Right lobe of liver (tissue), 6 donors: ENCODE measurements at regions not wholly inside any gene's neighbourhood (a gene's known extent, or its start where the extent isn't known, plus 50 kb on each side); places are given as distances from the start of the nearest gene placed in this dataset.

Source experiments
- ATAC-seq, 4 donors: fragments of 200-7000 bp; cut with Tn5 transposase; one replicate each; pipeline ENCODE4 v1.9.1; 2020; ENCODE audit warnings: mild to moderate bottlenecking in 4 of 4, moderate library complexity in 4 of 4
- DNase-seq, 3 donors: peaks; one replicate each; pipeline ENCODE4 v3.0.0-alpha.2; 2020
- H3K27ac ChIP-seq, 3 donors: fragments of 200-600 bp; one replicate each; pipeline ENCODE4 v1.8.0; 2022
- H3K27me3 ChIP-seq, 2 donors: fragments of 200-600 bp; one replicate each; pipeline ENCODE4 v1.8.0; 2022
- H3K36me3 ChIP-seq, 4 donors: fragments of 200-600 bp; sonication (generic) in 1 of 4; one replicate each; pipeline versions ENCODE4 v1.5.1 to v1.8.0; 2017 to 2022; ENCODE audit warnings: control low read depth in 1 of 4
- H3K4me1 ChIP-seq, 4 donors: fragments of 200-600 bp; sonication (generic) in 1 of 4; one replicate each; pipeline versions ENCODE4 v1.5.1 to v1.8.0; 2017 to 2022; ENCODE audit warnings: control low read depth in 1 of 4
- H3K4me3 ChIP-seq, 3 donors: fragments of 200-600 bp; one replicate each; pipeline ENCODE4 v1.8.0; 2022
- H3K9me3 ChIP-seq, 4 donors: fragments of 200-600 bp; sonication (generic) in 1 of 4; one replicate each; pipeline versions ENCODE4 v1.5.1 to v1.8.0; 2017 to 2022; ENCODE audit warnings: control low read depth in 1 of 4
- CTCF ChIP-seq, 4 donors: fragments of 200-600 bp in 3 of 4; fragments of 450-650 bp in 1 of 4; IDR thresholded peaks; one replicate each; pipeline versions ENCODE4 v1.5.1 to v1.8.0; 2016 to 2022; ENCODE audit warnings: antibody characterized with exemption in 4 of 4, mild to moderate bottlenecking in 2 of 4
- POLR2A ChIP-seq: fragments of 450-650 bp; IDR thresholded peaks from one replicate; pipeline ENCODE4 v1.6.1; 2017; ENCODE audit warnings: antibody characterized with exemption, mild to moderate bottlenecking
- WGBS: methylation state at CpG from one replicate; pipeline ENCODE4 v1.1.6; 2018; ENCODE audit warnings: low coverage, low lambda C conversion rate; ENCODE audit not compliant: insufficient coverage; ENCODE audit errors: missing lambda C conversion rate; 5-methylcytosine and 5-hydroxymethylcytosine counted together
- intact Hi-C, 2 donors: fragments of 100-400 bp; cut with DNase I; formaldehyde crosslinking; loops; one replicate each; pipeline versions ENCODE4 v1.11.2 to v1.14.1; 2022
- donor health status: DM: no; HTN: yes; CAD: no.
- donor health status: DM: no; HTN: no; CAD: no.
- donor health status: DM: no; HTN: no; CAD: no.
- donor health status: DM: no; HTN: yes; CAD: no.
- donor health status: DM: no; HTN: yes; CAD: no.

GRCh38 chr3:180092889-180093288 lies 56.2 kb upstream of the PEX5L start:
- TF ChIP-seq CTCF (IDR thresholded peaks at IDR 0.05) (no peak), POLR2A (no peak)
- H3K27ac ChIP-seq = no peak overlapping the region
- intact Hi-C loops = no loop called here
- no peaks in the 10 kb centered on the region for H3K9me3 ChIP-seq
- H3K4me3 ChIP-seq = no peak overlapping the region
- no peak for ATAC-seq
- no peaks in the 10 kb centered on the region for H3K27me3 ChIP-seq
- H3K36me3 ChIP-seq = no peaks in the 10 kb centered on the region
- no peak for DNase-seq
- H3K4me1 ChIP-seq = no peaks in the 10 kb centered on the region
- WGBS = 19% methylated on average over 2 of the region's 2 CpGs

- no peak for ATAC-seq
- no CpG with 5 or more reads among the region's 1 CpG for WGBS
- no peak for TF ChIP-seq CTCF (IDR thresholded peaks at IDR 0.05)
- TF ChIP-seq POLR2A = no peak
- Histone ChIP-seq H3K4me1 (no peaks in the 10 kb centered on the region), H3K4me3 (no peak overlapping the region), H3K36me3 (no peaks in the 10 kb centered on the region), H3K27ac (no peak overlapping the region), H3K9me3 (no peaks in the 10 kb centered on the region), H3K27me3 (no peaks in the 10 kb centered on the region)
- intact Hi-C loops = no loop called here
- DNase-seq = no peak
Measured at GRCh38 chr3:180093535-180093934, 56.8 kb upstream of the PEX5L start.

- DNase-seq (no peak), ATAC-seq (no peak)
- Histone ChIP-seq H3K4me3 (no peak overlapping the region), H3K36me3 (no peaks in the 10 kb centered on the region), H3K4me1 (no peaks in the 10 kb centered on the region), H3K27me3 (no peaks in the 10 kb centered on the region), H3K9me3 (no peaks in the 10 kb centered on the region), H3K27ac (no peak overlapping the region)
- intact Hi-C loops = no loop called here
- 17% methylated on average over 1 of the region's 1 CpG for WGBS
- TF ChIP-seq POLR2A = no peak
- no peak for TF ChIP-seq CTCF (IDR thresholded peaks at IDR 0.05)
Measured at GRCh38 chr3:180097626-180098025, 60.9 kb upstream of the PEX5L start.

- no peaks in the 10 kb centered on the region for H3K9me3 ChIP-seq
- no peaks in the 10 kb centered on the region for H3K4me1 ChIP-seq
- WGBS = 31% methylated on average over 8 of the region's 11 CpGs
- intact Hi-C loops = no loop called here
- H3K36me3 ChIP-seq = no peaks in the 10 kb centered on the region
- H3K27ac ChIP-seq = no peak overlapping the region
- no peak overlapping the region for H3K4me3 ChIP-seq
- DNase-seq (no peak), ATAC-seq (no peak)
- no peak for TF ChIP-seq POLR2A
- TF ChIP-seq CTCF (IDR thresholded peaks at IDR 0.05) = no peak
- H3K27me3 ChIP-seq = no peaks in the 10 kb centered on the region
Measured at GRCh38 chr3:180102134-180102533, 65.4 kb upstream of the PEX5L start.

GRCh38 chr3:180102604-180103003 lies 65.9 kb upstream of the PEX5L start:
- Histone ChIP-seq H3K9me3 (no peaks in the 10 kb centered on the region), H3K36me3 (no peaks in the 10 kb centered on the region), H3K4me1 (no peaks in the 10 kb centered on the region), H3K27me3 (no peaks in the 10 kb centered on the region), H3K27ac (no peak overlapping the region), H3K4me3 (no peak overlapping the region)
- DNase-seq (no peak), ATAC-seq (no peak)
- intact Hi-C loops = no loop called here
- TF ChIP-seq CTCF (IDR thresholded peaks at IDR 0.05) = no peak
- no CpG with 5 or more reads among the region's 1 CpG for WGBS
